PC-9 (cell line): ENCODE measurements at regions not wholly inside any gene's neighbourhood (a gene's known extent, or its start where the extent isn't known, plus 50 kb on each side); places are given as distances from the start of the nearest gene placed in this dataset.

Experiments
- CTCF ChIP-seq: fragments of 200-600 bp; sonication (generic); conservative IDR thresholded peaks from 2 replicates; pipeline ENCODE4 v1.6.1; 2017; ENCODE audit warnings: mixed run types, antibody characterized with exemption, mild to moderate bottlenecking, moderate library complexity
- EZH2 ChIP-seq: fragments of 200-600 bp; sonication (generic); IDR thresholded peaks from 2 replicates; pipeline ENCODE4 v1.8.0; 2017; ENCODE audit warnings: antibody characterized with exemption, low read depth

GRCh38 chr2:155356250-155356649 is 657.8 kb downstream of the KCNJ3 start:
- TF ChIP-seq EZH2 (no peak), CTCF (no peak)
